GM12878 (cell line): ENCODE measurements at regions not wholly inside any gene's neighbourhood (a gene's known extent, or its start where the extent isn't known, plus 50 kb on each side); places are given as distances from the start of the nearest gene placed in this dataset.

ENCODE experiments used
- ATAC-seq: fragments of 200-7000 bp; cut with Tn5 transposase; 3 replicates; pipeline ENCODE4 v1.9.1; 2020; ENCODE audit warnings: mild to moderate bottlenecking, moderate library complexity
- BruUV-seq: library from RNA; stranded (reverse); fragments of 400-500 nt; replicated peaks from 2 replicates; lab custom pipeline; 2021; lab: Mats Ljungman, UMichigan
- CTCF ChIA-PET: fragments of 300-600 bp; sonication (Branson Sonifier 250); formaldehyde crosslinking; extraction: SDS; loops from one replicate; lab custom pipeline; 2021; ENCODE audit warnings: inconsistent platforms; lab: Yijun Ruan, JAX
- POLR2A ChIA-PET: fragments of 350-600 bp; formaldehyde crosslinking; extraction: SDS; loops from one replicate; lab custom pipeline; 2021; ENCODE audit warnings: inconsistent platforms; lab: Charles Lee
- RAD21 ChIA-PET: fragments of 300-600 bp; sonication (Branson Sonifier 250); formaldehyde crosslinking; loops from one replicate; lab custom pipeline; 2023; ENCODE audit warnings: antibody characterized with exemption; ENCODE audit not compliant: unreplicated experiment; lab: Charles Lee
- SMC1A ChIA-PET: fragments of 300-600 bp; sonication (Branson Sonifier 250); formaldehyde crosslinking; loops from one replicate; lab custom pipeline; 2023; ENCODE audit not compliant: unreplicated experiment, uncharacterized antibody; lab: Charles Lee
- DNase-seq: peaks from one replicate; pipeline ENCODE4 v3.0.0-alpha.2; 2011; ENCODE audit warnings: low read depth, low spot score
- FAIRE-seq: peaks from 3 replicates; lab custom pipeline; 2011; peaks lifted over from hg19 to GRCh38; lab: Jason Lieb, UNC
- H2AFZ ChIP-seq: 2 replicates; pipeline ENCODE4 v1.6.0; 2011; ENCODE audit warnings: low read depth, low read length, control low read depth; ENCODE audit not compliant: control insufficient read depth
- H3K27ac ChIP-seq: 2 replicates; pipeline ENCODE4 v1.5.1; 2011; ENCODE audit warnings: control low read depth; ENCODE audit not compliant: control insufficient read depth, insufficient read depth
- H3K27me3 ChIP-seq, 2 experiments: replicated peaks in 1 of 2; 2 replicates each; pipeline versions ENCODE4 v1.6.0 to v1.6.1; 2011; ENCODE audit warnings: low read length in 1 of 2; ENCODE audit not compliant: control insufficient read depth in 2 of 2, insufficient read depth in 2 of 2
- H3K36me3 ChIP-seq, 2 experiments: 2 replicates each; pipeline ENCODE4 v1.5.1; 2011; ENCODE audit warnings: low read length in 1 of 2; ENCODE audit not compliant: control insufficient read depth in 2 of 2, insufficient read depth in 2 of 2
- H3K4me1 ChIP-seq: 2 replicates; pipeline ENCODE4 v1.6.1; 2011; ENCODE audit warnings: mild to moderate bottlenecking, low read length, moderate library complexity, mixed read lengths; ENCODE audit not compliant: control insufficient read depth, insufficient read depth
- H3K4me2 ChIP-seq: 2 replicates; pipeline ENCODE4 v1.6.0; 2011; ENCODE audit warnings: control low read depth; ENCODE audit not compliant: control insufficient read depth, insufficient read depth
- H3K4me3 ChIP-seq: fragments of 200-600 bp; sonication (generic); 2 replicates; pipeline ENCODE4 v1.5.1; 2016
- H3K79me2 ChIP-seq: 2 replicates; pipeline ENCODE4 v1.6.0; 2011; ENCODE audit warnings: low read length; ENCODE audit not compliant: control insufficient read depth, insufficient read depth
- H3K9ac ChIP-seq: 2 replicates; pipeline ENCODE4 v1.8.0; 2011; ENCODE audit warnings: low read length, control low read depth, mixed read lengths; ENCODE audit not compliant: control insufficient read depth, insufficient read depth
- H3K9me3 ChIP-seq: replicated peaks from 3 replicates; pipeline ENCODE4 v1.5.1; 2011; ENCODE audit warnings: mild to moderate bottlenecking, low read length; ENCODE audit not compliant: control insufficient read depth, insufficient read depth
- H4K20me1 ChIP-seq: 2 replicates; pipeline ENCODE4 v1.6.0; 2011; ENCODE audit not compliant: control insufficient read depth, insufficient read depth
- CBFB ChIP-seq: IDR thresholded peaks from 2 replicates; pipeline ENCODE4 v1.6.1; 2016; ENCODE audit warnings: antibody characterized with exemption, low read depth
- HDAC2 ChIP-seq: fragments of 200-600 bp; sonication (generic); IDR thresholded peaks from 2 replicates; pipeline ENCODE4 v1.6.1; 2017
- TAF1 ChIP-seq: IDR thresholded peaks from 2 replicates; pipeline ENCODE4 v1.6.1; 2011; ENCODE audit warnings: mild to moderate bottlenecking, low read depth, low read length, borderline replicate concordance
- ZZZ3 ChIP-seq: IDR thresholded peaks from 2 replicates; pipeline ENCODE4 v1.6.1; 2011; ENCODE audit warnings: low read depth; ENCODE audit not compliant: control insufficient read depth, insufficient read length
- WGBS: methylation state at CpG from one replicate; pipeline ENCODE4 v1.1.6; 2016; ENCODE audit warnings: low lambda C conversion rate; ENCODE audit not compliant: insufficient replicate concordance, insufficient coverage; ENCODE audit errors: missing lambda C conversion rate; 5-methylcytosine and 5-hydroxymethylcytosine counted together
- in situ Hi-C: fragments of 300-500 bp; cut with MboI; formaldehyde crosslinking; loops from 9 replicates; pipeline ENCODE4 v1.14.3; 2018; ENCODE audit warnings: mixed read lengths
- intact Hi-C: fragments of 100-400 bp; cut with micrococcal nuclease; formaldehyde crosslinking; loops from one replicate; pipeline ENCODE4 v1.14.2; 2022; ENCODE audit not compliant: unreplicated experiment
- TF ChIP-seq, protein P1 (sequence below): fragments of 450-650 bp; IDR thresholded peaks from 2 replicates; pipeline ENCODE4 v1.6.1; 2016; ENCODE audit warnings: mild to moderate bottlenecking
- TF ChIP-seq, protein P2 (sequence below): IDR thresholded peaks from 2 replicates; pipeline ENCODE4 v1.6.1; 2011; ENCODE audit warnings: borderline replicate concordance, low read depth, mild to moderate bottlenecking, moderate library complexity, mixed read lengths, low read length; ENCODE audit not compliant: insufficient read depth; ENCODE audit errors: extremely low read length

- BruUV-seq: no TSS peak
- in situ Hi-C loops (no loop called here), intact Hi-C loops (no loop called here)
- POLR2A ChIA-PET: no interaction called here
- ATAC-seq (peak; percentile 44), DNase-seq (no peak), FAIRE-seq (no peak)
- no peaks in the 10 kb centered on the region for H3K9me3 ChIP-seq
- H3K9ac ChIP-seq: no peak overlapping the region
- H3K27me3 ChIP-seq: no peaks in the 10 kb centered on the region
- H3K4me1 ChIP-seq: no peaks in the 10 kb centered on the region
- H4K20me1 ChIP-seq: no peaks in the 10 kb centered on the region
- TF ChIP-seq, protein P1, sequence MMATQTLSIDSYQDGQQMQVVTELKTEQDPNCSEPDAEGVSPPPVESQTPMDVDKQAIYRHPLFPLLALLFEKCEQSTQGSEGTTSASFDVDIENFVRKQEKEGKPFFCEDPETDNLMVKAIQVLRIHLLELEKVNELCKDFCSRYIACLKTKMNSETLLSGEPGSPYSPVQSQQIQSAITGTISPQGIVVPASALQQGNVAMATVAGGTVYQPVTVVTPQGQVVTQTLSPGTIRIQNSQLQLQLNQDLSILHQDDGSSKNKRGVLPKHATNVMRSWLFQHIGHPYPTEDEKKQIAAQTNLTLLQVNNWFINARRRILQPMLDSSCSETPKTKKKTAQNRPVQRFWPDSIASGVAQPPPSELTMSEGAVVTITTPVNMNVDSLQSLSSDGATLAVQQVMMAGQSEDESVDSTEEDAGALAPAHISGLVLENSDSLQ: no peak
- TF ChIP-seq ZZZ3: no peak
- no peak for TF ChIP-seq HDAC2
- TF ChIP-seq, protein P2, sequence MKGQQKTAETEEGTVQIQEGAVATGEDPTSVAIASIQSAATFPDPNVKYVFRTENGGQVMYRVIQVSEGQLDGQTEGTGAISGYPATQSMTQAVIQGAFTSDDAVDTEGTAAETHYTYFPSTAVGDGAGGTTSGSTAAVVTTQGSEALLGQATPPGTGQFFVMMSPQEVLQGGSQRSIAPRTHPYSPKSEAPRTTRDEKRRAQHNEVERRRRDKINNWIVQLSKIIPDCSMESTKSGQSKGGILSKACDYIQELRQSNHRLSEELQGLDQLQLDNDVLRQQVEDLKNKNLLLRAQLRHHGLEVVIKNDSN: no peak
- TF ChIP-seq TAF1: no peak
- TF ChIP-seq CBFB: no peak
- SMC1A ChIA-PET: interaction anchor here (0.6 to 1.5 kb wide), 4 partner anchors 11 to 1319 kb away, joined by 3 to 7 read pairs (median 4); no protein-coding TSS in a partner anchor
- CTCF ChIA-PET: interaction anchor here (0.6 to 0.9 kb wide), 2 partner anchors 14 to 17 kb away, joined by 3 read pairs; no protein-coding TSS in a partner anchor
- H3K4me2 ChIP-seq: no peak overlapping the region
- no peak overlapping the region for H3K4me3 ChIP-seq
- WGBS: 63% methylated on average over 2 of the region's 2 CpGs
- RAD21 ChIA-PET: interaction anchor here (1.9 kb wide), 1 partner anchor 37 kb away, joined by 8 read pairs; no protein-coding TSS in a partner anchor
- H3K36me3 ChIP-seq: no peaks in the 10 kb centered on the region
- H3K27ac ChIP-seq: no peak overlapping the region
- no peak overlapping the region for H2AFZ ChIP-seq
- no peaks in the 10 kb centered on the region for H3K79me2 ChIP-seq
Measured at GRCh38 chr6:22917344-22917743, 348.0 kb downstream of the HDGFL1 start.
